ENCODE measurements at regions not wholly inside any gene's neighbourhood (a gene's known extent, or its start where the extent isn't known, plus 50 kb on each side); places are given as distances from the start of the nearest gene placed in this dataset.
"Not testable (repeated sequence)": the region's sequence is repeated elsewhere in the genome, so short reads cannot be mapped to it uniquely, and the experiment has no call there.

DNA sequence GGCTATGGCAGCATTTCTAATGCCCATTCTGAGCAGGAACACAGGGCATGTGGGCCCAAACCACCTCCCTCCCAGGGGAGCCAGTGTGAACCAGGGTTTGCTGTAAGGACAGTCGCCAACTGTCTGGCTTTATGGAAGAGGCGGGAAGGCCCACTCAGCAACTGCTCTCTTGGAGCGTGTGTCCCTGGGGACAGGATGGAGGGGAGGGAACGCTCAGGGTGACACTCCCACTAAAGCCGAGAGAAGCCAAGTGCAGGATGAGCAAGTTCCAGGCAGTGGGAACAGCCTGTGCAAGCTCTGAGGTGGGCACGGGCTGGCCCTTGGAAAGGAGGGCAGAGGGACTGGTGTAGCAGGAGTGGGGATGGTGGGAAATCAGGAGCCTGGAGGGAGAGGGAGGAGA is 233.0 kb upstream of the FRG2C start:
- TF ChIP-seq EP300, POLR2AphosphoS5 (IDR thresholded peaks at IDR 0.05): not testable (repeated sequence)
- TF ChIP-seq, protein P1, sequence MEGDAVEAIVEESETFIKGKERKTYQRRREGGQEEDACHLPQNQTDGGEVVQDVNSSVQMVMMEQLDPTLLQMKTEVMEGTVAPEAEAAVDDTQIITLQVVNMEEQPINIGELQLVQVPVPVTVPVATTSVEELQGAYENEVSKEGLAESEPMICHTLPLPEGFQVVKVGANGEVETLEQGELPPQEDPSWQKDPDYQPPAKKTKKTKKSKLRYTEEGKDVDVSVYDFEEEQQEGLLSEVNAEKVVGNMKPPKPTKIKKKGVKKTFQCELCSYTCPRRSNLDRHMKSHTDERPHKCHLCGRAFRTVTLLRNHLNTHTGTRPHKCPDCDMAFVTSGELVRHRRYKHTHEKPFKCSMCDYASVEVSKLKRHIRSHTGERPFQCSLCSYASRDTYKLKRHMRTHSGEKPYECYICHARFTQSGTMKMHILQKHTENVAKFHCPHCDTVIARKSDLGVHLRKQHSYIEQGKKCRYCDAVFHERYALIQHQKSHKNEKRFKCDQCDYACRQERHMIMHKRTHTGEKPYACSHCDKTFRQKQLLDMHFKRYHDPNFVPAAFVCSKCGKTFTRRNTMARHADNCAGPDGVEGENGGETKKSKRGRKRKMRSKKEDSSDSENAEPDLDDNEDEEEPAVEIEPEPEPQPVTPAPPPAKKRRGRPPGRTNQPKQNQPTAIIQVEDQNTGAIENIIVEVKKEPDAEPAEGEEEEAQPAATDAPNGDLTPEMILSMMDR (IDR thresholded peaks at IDR 0.05), result not testable (repeated sequence)

Data from esophagus muscularis mucosa (tissue), 4 donors.